ENCODE measurements at regions not wholly inside any gene's neighbourhood (a gene's known extent, or its start where the extent isn't known, plus 50 kb on each side); places are given as distances from the start of the nearest gene placed in this dataset.

GRCh38 chr1:217238945-217239344 is 391.9 kb downstream of the GPATCH2 start:
- DNase-seq (ENCODE audit: extremely low read depth in 1 of 11, low read depth in 9 of 11, low spot score in 4 of 11), result no peak

GRCh38 chr1:217230412-217230811 is 400.5 kb downstream of the GPATCH2 start:
- DNase-seq (ENCODE audit: extremely low read depth in 1 of 11, low read depth in 9 of 11, low spot score in 4 of 11), result no peak

DNA sequence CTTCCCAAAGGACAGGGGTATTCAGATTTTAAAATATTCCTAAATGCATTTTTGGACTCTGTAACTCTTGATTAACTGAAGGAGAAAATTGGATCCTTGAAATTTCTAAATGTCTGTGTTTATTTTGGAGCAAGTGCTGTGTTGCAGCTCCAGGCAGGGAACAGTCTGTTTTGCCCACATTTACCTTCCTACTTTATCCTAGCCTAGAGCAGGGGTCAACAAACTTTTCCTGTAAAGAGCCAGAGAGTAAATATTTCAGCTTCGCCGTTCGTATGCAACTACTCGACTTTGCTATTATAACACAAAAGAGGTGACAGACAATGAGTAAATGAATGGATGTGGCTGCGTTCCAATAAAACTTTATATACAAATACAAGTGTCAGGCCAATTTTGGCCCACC is 402.2 kb downstream of the GPATCH2 start:
- no peak for DNase-seq (ENCODE audit: extremely low read depth in 1 of 11, low read depth in 9 of 11, low spot score in 4 of 11)

DNA sequence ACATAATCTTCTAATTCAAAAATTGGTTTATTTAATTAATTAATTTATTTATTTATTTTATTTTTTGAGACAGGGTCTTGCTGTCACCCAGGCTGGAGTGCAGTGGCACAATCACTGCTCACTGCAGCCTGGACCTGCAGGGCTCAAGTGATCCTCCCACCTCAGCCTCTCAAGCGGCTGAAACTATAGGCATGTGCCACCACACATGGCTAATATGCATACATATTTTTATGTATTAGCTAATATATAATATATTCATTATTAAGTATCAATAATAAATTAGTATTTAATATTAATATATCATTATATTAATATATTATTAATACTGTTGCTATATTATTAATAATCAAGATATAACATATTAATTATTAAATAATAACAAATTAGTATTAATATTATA is 406.7 kb downstream of the GPATCH2 start:
- DNase-seq (ENCODE audit: extremely low read depth in 1 of 11, low read depth in 9 of 11, low spot score in 4 of 11), result no peak

DNA sequence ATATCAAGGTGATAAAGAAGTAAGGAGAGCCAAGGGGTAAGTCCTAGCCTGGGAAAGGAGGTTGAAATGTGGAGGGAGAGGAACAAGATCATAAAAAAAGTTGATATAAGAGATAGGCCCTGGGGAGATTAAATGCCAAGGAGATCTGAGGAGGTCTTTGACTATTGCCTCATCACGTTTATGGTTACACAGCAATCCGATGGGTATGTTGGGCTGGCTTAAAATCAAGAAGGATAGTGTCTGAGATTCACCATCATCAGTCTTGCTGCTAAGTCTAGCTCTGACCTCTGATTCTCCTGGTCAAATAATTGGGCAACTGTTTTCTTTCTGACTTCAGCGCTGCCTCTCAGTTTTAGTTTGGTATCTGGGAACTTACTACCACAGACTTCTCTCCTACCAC is 416.3 kb downstream of the GPATCH2 start:
- DNase-seq (ENCODE audit: extremely low read depth in 1 of 11, low read depth in 9 of 11, low spot score in 4 of 11), result no peak

DNA sequence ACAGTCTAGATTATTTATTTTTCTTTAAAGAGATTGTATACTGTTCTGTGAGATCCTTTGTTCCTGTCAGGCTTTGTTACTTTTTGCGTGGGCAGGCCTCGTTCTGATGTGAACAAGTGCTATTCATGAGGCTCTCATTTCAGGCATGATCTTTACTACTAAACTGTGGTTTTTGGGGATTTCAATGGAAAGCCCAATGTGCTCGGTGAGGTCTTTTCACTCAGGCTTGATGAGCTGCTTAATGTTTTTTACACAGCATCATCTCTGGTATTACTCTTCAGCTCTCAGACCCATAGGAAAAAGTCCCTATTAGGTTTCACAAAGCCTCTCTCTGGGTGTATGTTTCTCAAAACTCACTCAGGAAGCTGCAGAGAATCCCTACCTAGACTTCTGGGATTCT is 419.4 kb downstream of the GPATCH2 start:
- DNase-seq (ENCODE audit: extremely low read depth in 1 of 11, low read depth in 9 of 11, low spot score in 4 of 11), result no peak

DNA sequence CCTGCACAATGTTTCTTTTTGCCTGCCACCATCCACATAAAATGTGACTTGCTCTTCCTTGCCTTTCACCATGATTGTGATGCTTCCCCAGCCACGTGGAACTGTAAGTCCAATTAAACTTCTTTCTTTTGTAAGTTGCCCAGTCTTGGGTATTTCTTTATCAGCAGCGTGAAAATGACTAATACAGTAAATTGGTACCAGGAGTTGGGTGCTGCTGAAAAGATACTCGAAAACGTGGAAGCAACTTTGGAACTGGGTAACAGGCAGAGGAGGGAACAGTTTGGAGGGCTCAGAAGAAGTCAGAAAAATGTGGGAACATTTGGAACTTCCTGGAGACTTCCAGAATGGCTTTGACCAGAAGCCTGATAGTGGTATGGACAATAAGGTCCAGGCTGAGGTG is 425.3 kb downstream of the GPATCH2 start:
- no peak for DNase-seq (ENCODE audit: extremely low read depth in 1 of 11, low read depth in 9 of 11, low spot score in 4 of 11)

DNA sequence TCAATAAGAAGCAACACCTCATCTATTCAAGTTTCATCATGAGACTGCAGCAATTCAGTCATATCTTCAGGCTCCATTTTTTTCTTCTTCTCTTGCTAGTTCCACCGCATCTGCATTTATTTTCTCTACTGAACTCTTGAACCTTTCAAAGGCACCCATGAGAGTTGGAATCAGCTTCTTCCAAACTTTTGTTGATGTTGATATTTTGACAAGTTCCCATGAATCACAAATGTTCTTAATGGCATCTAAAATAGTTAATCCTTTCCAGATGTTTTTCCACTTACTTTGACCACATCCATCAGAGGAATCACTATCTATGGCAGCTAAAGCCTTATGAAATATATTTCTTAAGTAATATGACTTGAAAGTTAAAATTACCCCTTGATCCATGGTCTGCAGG is 434.3 kb downstream of the GPATCH2 start:
- no peak for DNase-seq (ENCODE audit: extremely low read depth in 1 of 11, low read depth in 9 of 11, low spot score in 4 of 11)

- DNase-seq (ENCODE audit: extremely low read depth in 1 of 11, low read depth in 9 of 11, low spot score in 4 of 11), result no peak
These were observed 437.7 kb downstream of the GPATCH2 start for GRCh38 chr1:217193151-217193550.

DNA sequence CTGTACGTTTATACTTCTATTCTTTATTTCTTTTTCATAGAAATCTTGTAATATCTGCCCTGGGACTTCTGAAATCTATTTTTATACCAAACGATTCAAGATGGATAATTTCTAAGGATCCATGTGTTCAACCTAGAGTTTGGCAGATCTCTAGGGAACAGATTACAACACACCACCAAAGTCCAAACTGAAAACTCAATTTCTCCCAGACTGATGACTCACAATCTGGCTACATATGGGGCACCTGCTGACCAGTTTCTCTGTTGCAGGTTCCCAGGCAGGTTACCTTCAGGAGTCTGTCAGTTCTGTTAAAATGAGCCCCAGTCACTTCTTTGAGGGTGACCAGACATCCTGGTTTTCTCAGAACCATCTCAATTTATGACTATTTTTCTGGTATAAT is 439.4 kb downstream of the GPATCH2 start:
- DNase-seq (ENCODE audit: extremely low read depth in 1 of 11, low read depth in 9 of 11, low spot score in 4 of 11), result no peak

DNA sequence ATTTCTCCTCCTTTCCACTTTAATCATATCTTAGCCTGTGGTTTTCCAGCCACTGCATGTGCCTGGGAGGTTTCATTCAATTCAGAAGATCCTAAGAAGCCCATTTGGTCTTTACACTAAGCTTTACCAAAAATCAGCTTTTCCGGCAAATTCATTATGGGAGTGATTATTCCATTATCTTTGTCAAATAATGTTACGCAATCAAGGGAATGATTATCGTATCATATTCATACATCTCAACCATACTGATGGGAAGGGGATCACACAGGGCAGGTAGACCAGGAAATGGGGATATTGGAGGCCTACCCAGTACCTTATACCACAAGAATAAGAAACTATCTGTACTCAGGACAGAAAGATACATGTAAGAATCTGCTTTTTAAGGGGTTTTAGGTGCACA is 440.5 kb downstream of the GPATCH2 start:
- DNase-seq (ENCODE audit: extremely low read depth in 1 of 11, low read depth in 9 of 11, low spot score in 4 of 11), result no peak

DNA sequence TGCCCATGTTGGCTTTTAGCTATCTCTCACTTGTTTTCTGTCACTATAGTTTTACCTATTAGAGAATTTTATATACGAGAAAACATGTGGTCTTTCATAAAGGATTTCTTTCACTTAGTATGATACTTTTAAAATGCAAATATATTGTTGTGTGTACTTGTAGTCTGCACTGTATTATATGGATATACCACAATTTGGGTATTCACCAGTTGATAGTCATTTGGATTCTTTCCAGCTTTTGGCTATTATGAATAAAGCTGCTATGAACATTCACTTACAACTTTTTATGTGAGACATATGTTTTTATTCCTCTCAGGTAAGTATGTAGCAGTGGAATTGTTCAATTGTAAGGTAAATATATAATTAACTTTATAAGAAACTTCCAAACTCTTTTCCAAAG is 441.5 kb downstream of the GPATCH2 start:
- DNase-seq (ENCODE audit: extremely low read depth in 1 of 11, low read depth in 9 of 11, low spot score in 4 of 11), result no peak

- DNase-seq (ENCODE audit: extremely low read depth in 1 of 11, low read depth in 9 of 11, low spot score in 4 of 11), result no peak
These were observed 442.3 kb downstream of the GPATCH2 start for GRCh38 chr1:217188280-217189237.

GRCh38 chr1:217186664-217187063 is 444.2 kb downstream of the GPATCH2 start:
- no peak for DNase-seq (ENCODE audit: extremely low read depth in 1 of 11, low read depth in 9 of 11, low spot score in 4 of 11)

GRCh38 chr1:217184854-217185253 is 446.0 kb downstream of the GPATCH2 start:
- DNase-seq (ENCODE audit: extremely low read depth in 1 of 11, low read depth in 9 of 11, low spot score in 4 of 11), result no peak

DNA sequence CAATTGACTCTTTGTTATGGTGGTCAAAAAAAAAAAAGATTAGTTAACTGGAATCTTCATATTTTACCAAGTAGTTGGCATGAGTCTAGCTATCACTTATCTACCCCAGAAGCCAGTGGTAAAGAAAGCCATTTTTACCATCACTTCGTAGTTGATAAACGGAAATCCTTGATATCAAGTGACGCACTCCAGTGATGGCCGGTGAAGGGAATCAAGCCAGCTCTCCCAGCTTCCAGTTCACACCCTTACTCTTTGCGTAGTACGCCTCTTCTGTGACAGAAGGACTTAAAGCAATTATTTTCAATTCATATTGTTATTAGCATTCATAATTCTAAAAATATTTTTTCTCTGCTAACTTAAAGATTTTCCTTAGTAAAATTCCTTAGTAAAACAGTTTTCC is 447.9 kb downstream of the GPATCH2 start:
- no peak for DNase-seq (ENCODE audit: extremely low read depth in 1 of 11, low read depth in 9 of 11, low spot score in 4 of 11)

GRCh38 chr1:217181756-217182155 is 449.1 kb downstream of the GPATCH2 start:
- DNase-seq (ENCODE audit: extremely low read depth in 1 of 11, low read depth in 9 of 11, low spot score in 4 of 11), result no peak

DNA sequence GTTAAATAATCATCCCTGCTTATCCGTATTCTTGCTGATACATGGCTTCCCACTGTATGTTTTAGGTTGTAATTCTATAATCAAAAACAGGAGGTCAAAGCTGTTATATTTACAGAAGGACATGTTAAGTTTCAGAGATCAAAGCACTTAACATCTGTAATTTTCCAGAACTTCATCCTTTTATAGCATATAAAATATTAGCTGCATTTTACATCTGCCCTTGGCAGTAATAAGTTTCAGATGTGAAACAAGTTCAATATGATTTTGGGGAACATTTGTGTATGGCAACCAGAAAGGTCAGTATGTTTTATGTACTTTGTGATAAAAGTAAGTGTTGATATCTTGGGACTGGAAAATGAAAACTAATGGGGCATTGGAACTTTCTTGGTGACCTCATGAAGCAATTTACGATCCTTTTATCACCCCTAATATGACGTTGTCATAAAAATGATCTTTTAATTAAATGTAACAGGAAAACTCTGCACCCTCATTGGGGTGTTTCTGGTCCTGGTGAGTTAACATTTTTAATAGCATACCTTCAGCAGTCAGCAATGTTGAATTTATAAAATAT is 449.6 kb downstream of the GPATCH2 start:
- no peak for DNase-seq (ENCODE audit: extremely low read depth in 1 of 11, low read depth in 9 of 11, low spot score in 4 of 11)

DNA sequence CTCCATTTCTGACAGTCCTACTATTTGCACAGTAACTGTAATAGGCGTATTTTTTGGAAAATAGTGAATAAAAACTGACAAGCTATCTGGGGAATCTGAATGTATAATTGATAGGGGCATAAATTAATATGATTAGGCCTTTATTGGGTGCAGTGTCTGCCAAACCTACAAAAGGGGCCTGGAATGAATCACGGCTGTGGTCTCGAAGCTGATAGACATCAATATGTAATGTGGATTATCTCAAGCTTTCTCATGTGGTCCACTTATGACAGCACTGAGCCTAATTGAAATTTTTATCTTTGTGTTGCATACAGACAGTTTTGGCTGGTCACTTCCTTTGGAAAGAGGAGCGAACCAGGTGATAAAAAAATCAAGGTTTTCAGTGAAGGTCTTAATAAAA is 450.4 kb downstream of the GPATCH2 start:
- DNase-seq (ENCODE audit: extremely low read depth in 1 of 11, low read depth in 9 of 11, low spot score in 4 of 11), result no peak

- DNase-seq (ENCODE audit: extremely low read depth in 1 of 11, low read depth in 9 of 11, low spot score in 4 of 11), result no peak
These were observed 441.2 kb upstream of the ESRRG start for GRCh38 chr1:217164403-217164802.

DNA sequence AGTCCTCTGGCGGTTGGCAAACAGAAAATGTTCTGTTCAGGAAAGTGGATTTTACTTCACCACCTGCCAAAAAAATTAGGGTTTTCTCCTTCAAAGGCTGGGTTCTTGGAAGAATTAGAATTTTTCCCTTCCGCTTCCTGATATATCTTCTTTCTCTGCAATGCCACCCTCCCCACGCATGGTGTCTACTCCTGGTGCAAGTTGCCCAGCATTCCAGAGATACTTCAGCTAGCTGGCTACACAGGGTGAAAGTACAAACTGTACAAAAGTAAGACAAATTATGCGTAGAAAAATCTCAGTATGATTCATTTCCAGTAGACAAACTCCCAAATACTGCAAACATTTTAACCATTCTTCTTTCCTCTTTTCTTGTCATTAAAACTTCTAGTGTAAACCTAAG is 430.1 kb upstream of the ESRRG start:
- DNase-seq (ENCODE audit: extremely low read depth in 1 of 11, low read depth in 9 of 11, low spot score in 4 of 11), result no peak

Data from renal cortex interstitium (tissue), 11 donors.